ENCODE measurements at regions not wholly inside any gene's neighbourhood (a gene's known extent, or its start where the extent isn't known, plus 50 kb on each side); places are given as distances from the start of the nearest gene placed in this dataset.

- no peaks in the 10 kb centered on the region for H3K27me3 Mint-ChIP-seq (ENCODE audit: low read depth)
- no peak overlapping the region for H3K27ac Mint-ChIP-seq (ENCODE audit: unreplicated experiment)
- H3K36me3 Mint-ChIP-seq (ENCODE audit: low read depth), result no peaks in the 10 kb centered on the region
- no peaks in the 10 kb centered on the region for H3K9me3 Mint-ChIP-seq
- H3K4me1 Mint-ChIP-seq, result no peaks in the 10 kb centered on the region
- no peak overlapping the region for H3K4me3 Mint-ChIP-seq
- DNase-seq (ENCODE audit: low read depth, low spot score), result no peak
- TF ChIP-seq CTCF (conservative IDR thresholded peaks at IDR 0.05), result no peak
Observed at GRCh38 chr1:181351740-181352139, 131.6 kb upstream of the CACNA1E start.

GRCh38 chr1:181352695-181353094 is 130.6 kb upstream of the CACNA1E start:
- H3K36me3 Mint-ChIP-seq (ENCODE audit: low read depth), result no peaks in the 10 kb centered on the region
- no peaks in the 10 kb centered on the region for H3K9me3 Mint-ChIP-seq
- H3K4me3 Mint-ChIP-seq, result no peak overlapping the region
- no peak for TF ChIP-seq CTCF (conservative IDR thresholded peaks at IDR 0.05)
- DNase-seq (ENCODE audit: low read depth, low spot score), result no peak
- no peaks in the 10 kb centered on the region for H3K4me1 Mint-ChIP-seq
- H3K27me3 Mint-ChIP-seq (ENCODE audit: low read depth), result no peaks in the 10 kb centered on the region
- no peak overlapping the region for H3K27ac Mint-ChIP-seq (ENCODE audit: unreplicated experiment)

DNA sequence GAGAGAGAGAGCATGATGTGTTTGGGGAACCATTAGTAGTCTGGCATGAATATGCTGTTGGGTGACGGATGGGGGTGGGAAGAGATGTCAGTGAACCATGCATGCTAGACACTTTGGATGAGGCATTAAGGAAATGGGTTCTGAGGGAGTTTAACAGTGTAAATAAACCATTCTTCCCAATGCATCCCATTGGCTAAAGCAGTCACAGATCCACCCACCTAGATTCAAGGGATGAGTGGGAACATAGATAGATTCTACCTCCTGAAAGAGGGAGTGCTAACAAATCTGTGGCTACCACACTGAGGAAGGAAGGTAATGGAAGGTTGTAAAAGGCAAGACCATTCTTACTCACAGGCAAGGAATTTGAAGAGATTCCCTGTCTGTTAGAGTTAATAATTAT is 129.8 kb upstream of the CACNA1E start:
- TF ChIP-seq CTCF (conservative IDR thresholded peaks at IDR 0.05), result no peak
- Mint-ChIP-seq H3K4me3 (no peak overlapping the region), H3K36me3 (ENCODE audit: low read depth) (no peaks in the 10 kb centered on the region), H3K4me1 (no peaks in the 10 kb centered on the region), H3K9me3 (no peaks in the 10 kb centered on the region), H3K27me3 (ENCODE audit: low read depth) (peaks cover 1% of the 10 kb centered on the region), H3K27ac (ENCODE audit: unreplicated experiment) (no peak overlapping the region)
- no peak for DNase-seq (ENCODE audit: low read depth, low spot score)

DNA sequence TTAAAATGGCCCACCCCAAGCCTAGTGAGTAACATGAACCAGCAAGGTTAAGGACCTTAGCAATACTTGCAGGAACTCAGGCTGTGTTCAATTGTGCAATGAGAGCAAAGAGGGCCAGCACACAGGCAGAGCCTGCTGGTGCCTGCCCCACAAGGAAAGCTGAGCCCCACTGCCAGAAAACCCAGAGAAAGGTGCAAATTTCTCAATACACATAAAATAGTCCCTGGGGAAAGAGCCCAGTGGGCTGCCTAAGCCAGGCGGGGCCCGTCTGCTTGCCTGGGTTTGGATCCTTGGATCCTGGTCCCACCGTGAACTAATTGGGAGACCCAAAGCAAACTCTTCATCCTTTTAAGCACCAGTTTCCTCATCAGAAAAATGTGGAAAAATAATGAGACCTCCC is 128.5 kb upstream of the CACNA1E start:
- Mint-ChIP-seq H3K27me3 (ENCODE audit: low read depth) (peaks cover 3% of the 10 kb centered on the region), H3K4me3 (no peak overlapping the region), H3K9me3 (no peaks in the 10 kb centered on the region), H3K4me1 (no peaks in the 10 kb centered on the region), H3K27ac (ENCODE audit: unreplicated experiment) (no peak overlapping the region), H3K36me3 (ENCODE audit: low read depth) (no peaks in the 10 kb centered on the region)
- DNase-seq (ENCODE audit: low read depth, low spot score), result no peak
- no peak for TF ChIP-seq CTCF (conservative IDR thresholded peaks at IDR 0.05)

DNA sequence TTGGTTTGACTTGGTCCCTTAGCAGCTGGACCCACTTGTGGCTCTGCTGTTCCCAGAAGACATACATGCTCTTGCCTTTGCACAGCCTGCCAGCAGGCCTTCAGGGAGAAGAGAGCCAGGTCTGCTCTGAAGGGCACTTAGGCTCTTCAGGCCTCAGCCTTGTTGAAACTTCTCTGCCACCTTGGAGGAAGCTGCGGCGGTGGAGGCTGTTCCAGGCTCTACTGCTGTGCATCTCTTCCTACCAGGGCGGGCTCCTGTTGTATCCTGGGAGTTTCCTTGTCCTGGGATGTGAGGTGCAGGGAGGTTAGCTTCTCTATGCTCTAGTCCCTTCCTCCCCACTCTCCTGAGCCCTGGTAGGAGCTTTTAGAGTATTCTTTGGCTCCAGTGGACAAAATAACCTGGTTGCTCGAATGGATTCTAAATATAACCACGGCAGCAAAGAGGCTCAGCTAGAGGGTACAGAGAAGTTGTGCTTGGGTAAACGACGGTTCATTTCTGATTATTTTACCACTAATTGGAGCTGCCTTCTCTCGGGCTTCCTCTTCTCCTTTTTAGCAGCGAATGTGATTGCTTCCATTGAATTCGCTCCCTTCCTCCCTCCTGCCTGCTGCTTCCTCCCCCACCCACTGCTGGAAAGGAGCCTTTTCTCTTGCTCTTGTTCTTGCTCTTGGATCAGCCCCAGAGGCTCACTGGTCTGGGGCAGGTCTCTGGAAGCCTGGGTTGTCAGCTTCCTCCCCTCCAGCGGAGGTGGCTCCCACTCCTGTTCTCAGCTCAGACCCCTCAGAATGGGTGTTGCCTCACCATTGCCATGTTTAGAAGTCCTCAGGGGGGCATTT is 126.6 kb upstream of the CACNA1E start:
- H3K36me3 Mint-ChIP-seq (ENCODE audit: low read depth), result no peaks in the 10 kb centered on the region
- H3K4me3 Mint-ChIP-seq, result no peak overlapping the region
- no peak for TF ChIP-seq CTCF (conservative IDR thresholded peaks at IDR 0.05)
- no peaks in the 10 kb centered on the region for H3K4me1 Mint-ChIP-seq
- no peak for DNase-seq (ENCODE audit: low read depth, low spot score)
- no peaks in the 10 kb centered on the region for H3K9me3 Mint-ChIP-seq
- peak overlapping the region; percentile 68 for H3K27ac Mint-ChIP-seq (ENCODE audit: unreplicated experiment)
- H3K27me3 Mint-ChIP-seq (ENCODE audit: low read depth), result peaks cover 3% of the 10 kb centered on the region
